Epithelial cell of esophagus (primary cell): ENCODE measurements at regions not wholly inside any gene's neighbourhood (a gene's known extent, or its start where the extent isn't known, plus 50 kb on each side); places are given as distances from the start of the nearest gene placed in this dataset.

Source experiments
- DNase-seq: peaks from one replicate; pipeline ENCODE4 v3.0.0; 2010; ENCODE audit warnings: low read depth
- H3K4me3 ChIP-seq: 2 replicates; pipeline ENCODE4 v1.5.1; 2011; ENCODE audit warnings: mild to moderate bottlenecking, low read length, control low read depth
- CTCF ChIP-seq: IDR thresholded peaks from 2 replicates; pipeline ENCODE4 v1.5.1; 2011; ENCODE audit warnings: low read depth, mild to moderate bottlenecking, low read length, control low read depth, inconsistent platforms; ENCODE audit not compliant: insufficient read depth; ENCODE audit errors: missing control alignments

- no peak for DNase-seq
- no peak for TF ChIP-seq CTCF
These were observed 831.1 kb upstream of the PRMT6 start for GRCh38 chr1:106225403-106225802.

GRCh38 chr1:106226550-106226949, 829.9 kb upstream of the PRMT6 start:
- H3K4me3 ChIP-seq, result no peak overlapping the region
- DNase-seq, result no peak
- TF ChIP-seq CTCF, result no peak

More at GRCh38 chr1:106225403-106225802, 831.1 kb upstream of the PRMT6 start:
- H3K4me3 ChIP-seq, result no peak overlapping the region

GRCh38 chr1:106232128-106232527, 824.3 kb upstream of the PRMT6 start:
- DNase-seq, result peak; percentile 68
- no peak overlapping the region for H3K4me3 ChIP-seq
- no peak for TF ChIP-seq CTCF

GRCh38 chr1:106233511-106233910, 823.0 kb upstream of the PRMT6 start:
- DNase-seq, result no peak
- TF ChIP-seq CTCF, result no peak
- no peak overlapping the region for H3K4me3 ChIP-seq

GRCh38 chr1:106249365-106249764, 807.1 kb upstream of the PRMT6 start:
- no peak for DNase-seq
- no peak for TF ChIP-seq CTCF
- H3K4me3 ChIP-seq, result no peak overlapping the region

GRCh38 chr1:106249810-106250209, 806.7 kb upstream of the PRMT6 start:
- H3K4me3 ChIP-seq, result no peak overlapping the region
- DNase-seq, result no peak
- no peak for TF ChIP-seq CTCF

- no peak for TF ChIP-seq CTCF
- peak; percentile 74 for DNase-seq
- no peak overlapping the region for H3K4me3 ChIP-seq
These were observed 801.7 kb upstream of the PRMT6 start for GRCh38 chr1:106254748-106255147.
